ENCODE measurements at regions not wholly inside any gene's neighbourhood (a gene's known extent, or its start where the extent isn't known, plus 50 kb on each side); places are given as distances from the start of the nearest gene placed in this dataset.

- ChIA-PET CTCF (interaction anchor here (0.7 kb wide), 1 partner anchor 213 kb away, joined by 3 read pairs; no protein-coding TSS in a partner anchor), POLR2A (no interaction called here)
- TF ChIP-seq ELF4 (IDR thresholded peaks at IDR 0.05) = no peak
- TF ChIP-seq ZNF384 (IDR thresholded peaks at IDR 0.05) = no peak
- no peak for TF ChIP-seq NFRKB (IDR thresholded peaks at IDR 0.05)
- no peak for TF ChIP-seq FOXK2 (IDR thresholded peaks at IDR 0.05)
- TF ChIP-seq TARDBP (IDR thresholded peaks at IDR 0.05) = no peak
- TF ChIP-seq HDGF (IDR thresholded peaks at IDR 0.05; ENCODE audit: borderline replicate concordance) = no peak
- TF ChIP-seq CTBP1 (IDR thresholded peaks at IDR 0.05; ENCODE audit: borderline replicate concordance) = no peak
- no peak for TF ChIP-seq FOXM1 (IDR thresholded peaks at IDR 0.05; ENCODE audit: borderline replicate concordance)
- TF ChIP-seq PKNOX1 (IDR thresholded peaks at IDR 0.05) = no peak
- TF ChIP-seq LEF1 (IDR thresholded peaks at IDR 0.05; ENCODE audit: borderline replicate concordance) = no peak
- no peak for TF ChIP-seq BHLHE40 (IDR thresholded peaks at IDR 0.05; ENCODE audit: borderline replicate concordance)
- no peak for TF ChIP-seq L3MBTL2 (conservative IDR thresholded peaks at IDR 0.05)
- no peak for TF ChIP-seq FOXA1 (IDR thresholded peaks at IDR 0.05)
- no peak for DNase-seq (ENCODE audit: extremely low spot score)
Measured at GRCh38 chr5:98556712-98557111, 216.8 kb upstream of the RGMB start.

- CTCF ChIA-PET = no interaction called here
- TF ChIP-seq NFRKB (IDR thresholded peaks at IDR 0.05) = no peak
- no peak for TF ChIP-seq SUZ12 (IDR thresholded peaks at IDR 0.05)
- TF ChIP-seq TARDBP (IDR thresholded peaks at IDR 0.05) = no peak
- TF ChIP-seq HDGF (IDR thresholded peaks at IDR 0.05; ENCODE audit: borderline replicate concordance) = no peak
- TF ChIP-seq BHLHE40 (IDR thresholded peaks at IDR 0.05; ENCODE audit: borderline replicate concordance) = no peak
- no peak for TF ChIP-seq ZNF384 (IDR thresholded peaks at IDR 0.05)
- TF ChIP-seq ARNT (IDR thresholded peaks at IDR 0.05) = no peak
- TF ChIP-seq ELF4 (IDR thresholded peaks at IDR 0.05) = no peak
- no peak for TF ChIP-seq LEF1 (IDR thresholded peaks at IDR 0.05; ENCODE audit: borderline replicate concordance)
- TF ChIP-seq FOXA1 (IDR thresholded peaks at IDR 0.05) = no peak
- no peak for TF ChIP-seq L3MBTL2 (conservative IDR thresholded peaks at IDR 0.05)
- TF ChIP-seq FOXK2 (IDR thresholded peaks at IDR 0.05) = no peak
- no peak for TF ChIP-seq SP1 (IDR thresholded peaks at IDR 0.05)
- no peak for TF ChIP-seq PKNOX1 (IDR thresholded peaks at IDR 0.05)
- no peak for TF ChIP-seq CTBP1 (IDR thresholded peaks at IDR 0.05; ENCODE audit: borderline replicate concordance)
- no peak for TF ChIP-seq FOXM1 (IDR thresholded peaks at IDR 0.05; ENCODE audit: borderline replicate concordance)
- DNase-seq (ENCODE audit: extremely low spot score) = no peak
- POLR2A ChIA-PET = no interaction called here
Measured at GRCh38 chr5:98557916-98558315, 215.5 kb upstream of the RGMB start.

GRCh38 chr5:98563885-98564653 is 209.4 kb upstream of the RGMB start:
- DNase-seq (ENCODE audit: extremely low spot score) = no peak
- ChIA-PET POLR2A (no interaction called here), CTCF (no interaction called here)
- TF ChIP-seq SUZ12 (IDR thresholded peaks at IDR 0.05) = no peak
- no peak for TF ChIP-seq BHLHE40 (IDR thresholded peaks at IDR 0.05; ENCODE audit: borderline replicate concordance)
- TF ChIP-seq LEF1 (IDR thresholded peaks at IDR 0.05; ENCODE audit: borderline replicate concordance) = no peak
- TF ChIP-seq ARNT (IDR thresholded peaks at IDR 0.05) = no peak
- TF ChIP-seq HDGF (IDR thresholded peaks at IDR 0.05; ENCODE audit: borderline replicate concordance) = no peak
- no peak for TF ChIP-seq ELF4 (IDR thresholded peaks at IDR 0.05)
- TF ChIP-seq NFRKB (IDR thresholded peaks at IDR 0.05) = no peak
- no peak for TF ChIP-seq L3MBTL2 (conservative IDR thresholded peaks at IDR 0.05)
- TF ChIP-seq PKNOX1 (IDR thresholded peaks at IDR 0.05) = no peak
- TF ChIP-seq TARDBP (IDR thresholded peaks at IDR 0.05) = no peak
- no peak for TF ChIP-seq FOXK2 (IDR thresholded peaks at IDR 0.05)
- TF ChIP-seq ZNF384 (IDR thresholded peaks at IDR 0.05) = no peak
- no peak for TF ChIP-seq FOXM1 (IDR thresholded peaks at IDR 0.05; ENCODE audit: borderline replicate concordance)
- TF ChIP-seq CTBP1 (IDR thresholded peaks at IDR 0.05; ENCODE audit: borderline replicate concordance) = no peak

GRCh38 chr5:98564836-98565235 is 208.6 kb upstream of the RGMB start:
- ChIA-PET POLR2A (no interaction called here), CTCF (no interaction called here)
- DNase-seq (ENCODE audit: extremely low spot score) = no peak
- TF ChIP-seq TARDBP (IDR thresholded peaks at IDR 0.05) (no peak), L3MBTL2 (conservative IDR thresholded peaks at IDR 0.05) (no peak), CTBP1 (IDR thresholded peaks at IDR 0.05; ENCODE audit: borderline replicate concordance) (no peak), NFRKB (IDR thresholded peaks at IDR 0.05) (no peak), FOXK2 (IDR thresholded peaks at IDR 0.05) (no peak), HDGF (IDR thresholded peaks at IDR 0.05; ENCODE audit: borderline replicate concordance) (no peak), ZNF384 (IDR thresholded peaks at IDR 0.05) (no peak), PKNOX1 (IDR thresholded peaks at IDR 0.05) (no peak), LEF1 (IDR thresholded peaks at IDR 0.05; ENCODE audit: borderline replicate concordance) (no peak), FOXM1 (IDR thresholded peaks at IDR 0.05; ENCODE audit: borderline replicate concordance) (no peak), ARNT (IDR thresholded peaks at IDR 0.05) (no peak), SP1 (IDR thresholded peaks at IDR 0.05) (no peak), SUZ12 (IDR thresholded peaks at IDR 0.05) (no peak), BHLHE40 (IDR thresholded peaks at IDR 0.05; ENCODE audit: borderline replicate concordance) (no peak), ELF4 (IDR thresholded peaks at IDR 0.05) (no peak)

GRCh38 chr5:98568336-98568735 is 205.1 kb upstream of the RGMB start:
- ChIA-PET CTCF (no interaction called here), POLR2A (no interaction called here)
- TF ChIP-seq BHLHE40 (IDR thresholded peaks at IDR 0.05; ENCODE audit: borderline replicate concordance) (no peak), CTBP1 (IDR thresholded peaks at IDR 0.05; ENCODE audit: borderline replicate concordance) (no peak), SUZ12 (IDR thresholded peaks at IDR 0.05) (no peak), HDGF (IDR thresholded peaks at IDR 0.05; ENCODE audit: borderline replicate concordance) (no peak), TARDBP (IDR thresholded peaks at IDR 0.05) (no peak), NFRKB (IDR thresholded peaks at IDR 0.05) (no peak), ELF4 (IDR thresholded peaks at IDR 0.05) (no peak), SP1 (IDR thresholded peaks at IDR 0.05) (no peak), FOXK2 (IDR thresholded peaks at IDR 0.05) (no peak), L3MBTL2 (conservative IDR thresholded peaks at IDR 0.05) (no peak), ARNT (IDR thresholded peaks at IDR 0.05) (no peak), LEF1 (IDR thresholded peaks at IDR 0.05; ENCODE audit: borderline replicate concordance) (no peak)
- DNase-seq (ENCODE audit: extremely low spot score) = no peak
